HCT116 (cell line): ENCODE measurements at regions not wholly inside any gene's neighbourhood (a gene's known extent, or its start where the extent isn't known, plus 50 kb on each side); places are given as distances from the start of the nearest gene placed in this dataset.

ENCODE experiments used
- ATAC-seq: fragments of 200-7000 bp; cut with Tn5 transposase; 2 replicates; pipeline ENCODE4 v1.9.1; 2020; ENCODE audit warnings: mild to moderate bottlenecking, moderate library complexity
- BruUV-seq: library from RNA; stranded (reverse); fragments of 400-500 nt; replicated peaks from 2 replicates; lab custom pipeline; 2021; lab: Mats Ljungman, UMichigan
- CTCF ChIA-PET: fragments of 300-600 bp; sonication (Branson Sonifier 250); formaldehyde crosslinking; loops from one replicate; lab custom pipeline; 2021; ENCODE audit warnings: antibody characterized with exemption; lab: Charles Lee
- POLR2A ChIA-PET: fragments of 300-600, 350-600 bp; sonication (Branson Sonifier 250); formaldehyde crosslinking; loops from one replicate; lab custom pipeline; 2021; ENCODE audit warnings: antibody characterized with exemption; lab: Charles Lee
- RAD21 ChIA-PET, 2 experiments: fragments of 300-600 bp; sonication (Branson Sonifier 250); formaldehyde crosslinking; loops; one replicate each; lab custom pipeline; 2023; ENCODE audit warnings: low total read pairs in 2 of 2; ENCODE audit not compliant: uncharacterized antibody in 2 of 2, unreplicated experiment in 2 of 2, low non-redundant PET in 1 of 2; lab: Charles Lee
- DNase-seq: peaks from one replicate; pipeline ENCODE4 v3.0.0-alpha.2; 2010; ENCODE audit warnings: low read depth, low spot score
- H2AFZ ChIP-seq: fragments of 200-600 bp; shearing (Covaris generic), sonication (generic); 2 replicates; pipeline ENCODE4 v1.6.1; 2017; ENCODE audit warnings: low read depth, mixed run types, mixed read lengths, antibody characterized with exemption, low read length; ENCODE audit not compliant: poor library complexity, severe bottlenecking
- H3K27ac ChIP-seq: 2 replicates; pipeline ENCODE4 v1.5.1; 2012; ENCODE audit warnings: low read depth, low read length
- H3K27me3 ChIP-seq: fragments of 200-600 bp; sonication (generic); 2 replicates; pipeline ENCODE4 v1.6.1; 2016; ENCODE audit warnings: mixed run types, low read length, mixed read lengths; ENCODE audit not compliant: insufficient read depth
- H3K36me3 ChIP-seq, 2 experiments: fragments of 200-500 bp in 1 of 2; fragments of 200-600 bp in 1 of 2; sonication (Bioruptor generic) in 1 of 2; sonication (generic) in 1 of 2; 2 replicates each; pipeline versions ENCODE4 v1.5.1 to v1.6.1; 2014 to 2016; ENCODE audit warnings: low read length in 2 of 2, inconsistent platforms in 1 of 2, mixed read lengths in 1 of 2, mixed run types in 1 of 2; ENCODE audit not compliant: insufficient read depth in 2 of 2, control insufficient read depth in 1 of 2
- H3K4me1 ChIP-seq, 2 experiments: fragments of 200-600 bp in 1 of 2; sonication (generic) in 1 of 2; 2 replicates each; pipeline versions ENCODE4 v1.5.1 to v1.6.1; 2012 to 2017; ENCODE audit warnings: low read length in 2 of 2, inconsistent platforms in 1 of 2, mild to moderate bottlenecking in 1 of 2, mixed read lengths in 1 of 2, mixed run types in 1 of 2, moderate library complexity in 1 of 2; ENCODE audit not compliant: insufficient read depth in 2 of 2, control insufficient read depth in 1 of 2
- H3K4me2 ChIP-seq: fragments of 200-600 bp; sonication (generic); 2 replicates; pipeline ENCODE4 v1.6.1; 2017; ENCODE audit warnings: mixed run types, low read length, mixed read lengths
- H3K4me3 ChIP-seq, 2 experiments: fragments of 200-600 bp in 1 of 2; sonication (generic) in 1 of 2; replicated peaks in 1 of 2; 2 replicates each; pipeline ENCODE4 v1.5.1; 2011 to 2016; ENCODE audit warnings: low read length in 2 of 2, control low read depth in 1 of 2, low read depth in 1 of 2, mild to moderate bottlenecking in 1 of 2, mixed read lengths in 1 of 2, mixed run types in 1 of 2
- H3K79me2 ChIP-seq: fragments of 200-600 bp; sonication (generic); 2 replicates; pipeline ENCODE4 v1.6.1; 2017; ENCODE audit warnings: mild to moderate bottlenecking, mixed run types, low read length, moderate library complexity, mixed read lengths; ENCODE audit not compliant: insufficient read depth
- H3K9ac ChIP-seq: fragments of 200-600 bp; sonication (generic); 2 replicates; pipeline ENCODE4 v1.6.1; 2016; ENCODE audit warnings: low read length, mixed read lengths
- H3K9me2 ChIP-seq: fragments of 200-600 bp; sonication (generic), shearing (Covaris generic); 2 replicates; pipeline ENCODE4 v1.6.1; 2017; ENCODE audit warnings: mixed run types, mild to moderate bottlenecking, moderate library complexity; ENCODE audit not compliant: insufficient read depth
- H3K9me3 ChIP-seq, 2 experiments: fragments of 200-500 bp in 1 of 2; fragments of 200-600 bp in 1 of 2; sonication (Bioruptor generic) in 1 of 2; sonication (generic) in 1 of 2; 2 replicates each; pipeline ENCODE4 v1.6.1; 2014 to 2017; ENCODE audit warnings: low read length in 2 of 2, mixed read lengths in 2 of 2, inconsistent platforms in 1 of 2, low read depth in 1 of 2, mild to moderate bottlenecking in 1 of 2, mixed run types in 1 of 2, moderate library complexity in 1 of 2; ENCODE audit not compliant: control insufficient read depth in 1 of 2, insufficient read depth in 1 of 2
- H4K20me1 ChIP-seq: fragments of 200-600 bp; sonication (generic), shearing (Covaris generic); 2 replicates; pipeline ENCODE4 v1.6.1; 2017; ENCODE audit warnings: mixed run types, mild to moderate bottlenecking, moderate library complexity; ENCODE audit not compliant: insufficient read depth
- CEBPB ChIP-seq: IDR thresholded peaks from 2 replicates; pipeline ENCODE4 v1.6.1; 2012; ENCODE audit warnings: low read depth
- EGR1 ChIP-seq: IDR thresholded peaks from 2 replicates; pipeline ENCODE4 v1.6.1; 2012; ENCODE audit warnings: low read depth
- ELF1 ChIP-seq: IDR thresholded peaks from 2 replicates; pipeline ENCODE4 v1.6.1; 2012; ENCODE audit warnings: low read depth, borderline replicate concordance
- EZH2 ChIP-seq: fragments of 200-600 bp; sonication (generic); IDR thresholded peaks from 2 replicates; pipeline ENCODE4 v1.6.1; 2017; ENCODE audit warnings: antibody characterized with exemption, mixed run types
- FOSL1 ChIP-seq: IDR thresholded peaks from 2 replicates; pipeline ENCODE4 v1.6.1; 2012; ENCODE audit warnings: low read depth
- POLR2A ChIP-seq: IDR thresholded peaks from 2 replicates; pipeline ENCODE4 v1.7.0; 2011; ENCODE audit warnings: borderline replicate concordance; ENCODE audit not compliant: insufficient read depth, insufficient read length; ENCODE audit errors: extremely low read depth
- POLR2AphosphoS5 ChIP-seq: IDR thresholded peaks from 2 replicates; pipeline ENCODE4 v1.6.1; 2011; ENCODE audit warnings: mild to moderate bottlenecking, low read depth, low read length, moderate library complexity
- RAD21 ChIP-seq: IDR thresholded peaks from 2 replicates; pipeline ENCODE4 v1.6.1; 2012; ENCODE audit warnings: low read depth, mild to moderate bottlenecking
- SIN3A ChIP-seq: IDR thresholded peaks from 2 replicates; pipeline ENCODE4 v1.6.1; 2012; ENCODE audit warnings: low read depth
- SP1 ChIP-seq: IDR thresholded peaks from 2 replicates; pipeline ENCODE4 v1.6.1; 2012; ENCODE audit warnings: low read depth
- SRF ChIP-seq: IDR thresholded peaks from 2 replicates; pipeline ENCODE4 v1.6.1; 2012; ENCODE audit warnings: low read depth
- YY1 ChIP-seq: IDR thresholded peaks from 2 replicates; pipeline ENCODE4 v1.6.1; 2011; ENCODE audit warnings: low read length, low read depth, moderate library complexity, mild to moderate bottlenecking; ENCODE audit not compliant: insufficient replicate concordance; ENCODE audit errors: extremely low read depth
- ZFX ChIP-seq: fragments of 450-650 bp; IDR thresholded peaks from 2 replicates; pipeline ENCODE4 v1.6.1; 2017
- ZNF274 ChIP-seq: fragments of 200-500 bp; sonication (Bioruptor generic); IDR thresholded peaks from 2 replicates; pipeline ENCODE4 v1.6.1; 2014; ENCODE audit warnings: mild to moderate bottlenecking, low read depth, low read length, inconsistent platforms
- intact Hi-C: fragments of 100-400 bp; cut with micrococcal nuclease; formaldehyde crosslinking; loops from 2 replicates; pipeline ENCODE4 v1.10.0; 2022
- TF ChIP-seq, protein P1 (sequence below): IDR thresholded peaks from 2 replicates; pipeline ENCODE4 v1.6.1; 2012
- TF ChIP-seq, protein P2 (sequence below): IDR thresholded peaks from 2 replicates; pipeline ENCODE4 v1.6.1; 2012; ENCODE audit warnings: low read depth
- TF ChIP-seq, protein P3 (sequence below): IDR thresholded peaks from 2 replicates; pipeline ENCODE4 v1.6.1; 2012
- TF ChIP-seq, protein P4 (sequence below), 3 experiments: fragments of 200-600 bp in 1 of 3; sonication (generic) in 1 of 3; IDR thresholded peaks in 2 of 3; conservative IDR thresholded peaks in 1 of 3; 2 replicates each; pipeline ENCODE4 v1.5.1; 2012 to 2017; ENCODE audit warnings: low read depth in 2 of 3, low read length in 2 of 3, antibody characterized with exemption in 1 of 3, borderline replicate concordance in 1 of 3, control low read depth in 1 of 3, mild to moderate bottlenecking in 1 of 3, mixed read lengths in 1 of 3, mixed run types in 1 of 3, moderate library complexity in 1 of 3; ENCODE audit not compliant: insufficient read depth in 1 of 3

DNA sequence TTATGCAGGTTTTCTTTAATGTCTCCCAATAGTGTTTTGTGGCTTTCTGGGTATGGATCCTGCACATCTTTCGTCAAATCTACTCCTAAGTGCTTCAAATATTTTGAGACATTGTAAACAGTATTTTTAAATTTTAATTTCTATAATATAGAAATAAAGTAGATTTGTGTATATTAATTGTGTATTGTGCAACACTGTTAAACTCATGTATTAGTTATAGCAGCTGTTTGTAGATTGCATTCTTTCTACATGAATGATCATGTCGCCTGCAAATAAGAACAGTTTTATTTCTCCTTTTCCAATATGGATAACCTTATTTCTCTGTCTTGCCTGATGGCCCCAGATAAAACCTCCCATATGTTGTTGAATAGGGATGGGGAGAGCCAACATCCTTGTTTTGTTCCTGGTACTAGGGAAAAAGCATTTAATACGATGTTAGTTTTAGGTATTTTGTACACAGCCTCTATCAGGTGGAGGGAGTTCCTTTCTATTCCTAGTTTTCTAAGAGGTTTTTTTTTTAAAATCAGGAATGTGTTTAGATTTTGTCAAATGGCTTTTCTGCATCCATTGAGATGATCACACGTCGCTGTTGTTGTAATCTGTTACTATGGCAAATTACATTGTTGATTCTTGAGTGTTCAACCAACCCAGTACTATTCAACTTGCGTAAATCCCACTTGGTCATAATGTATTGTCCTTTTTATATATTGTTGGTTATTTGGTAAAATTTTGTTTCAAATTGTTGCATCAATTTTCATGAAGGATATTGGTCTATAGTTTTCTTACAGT lies 71.1 kb upstream of the DGKG start:
- H3K79me2 ChIP-seq, result no peaks in the 10 kb centered on the region
- no peaks in the 10 kb centered on the region for H3K9me3 ChIP-seq
- H2AFZ ChIP-seq, result no peak overlapping the region
- DNase-seq (no peak), ATAC-seq (no peak)
- H3K9me2 ChIP-seq, result no peaks in the 10 kb centered on the region
- ChIA-PET POLR2A (no interaction called here), RAD21 (no interaction called here), CTCF (no interaction called here)
- no peaks in the 10 kb centered on the region for H3K36me3 ChIP-seq
- H3K27ac ChIP-seq, result no peak overlapping the region
- H3K9ac ChIP-seq, result no peak overlapping the region
- no peak for TF ChIP-seq RAD21
- TF ChIP-seq FOSL1, result no peak
- TF ChIP-seq EZH2, result no peak
- no peak for TF ChIP-seq POLR2A
- TF ChIP-seq CEBPB, result no peak
- TF ChIP-seq SP1, result no peak
- no peak for TF ChIP-seq SRF
- TF ChIP-seq, protein P1, sequence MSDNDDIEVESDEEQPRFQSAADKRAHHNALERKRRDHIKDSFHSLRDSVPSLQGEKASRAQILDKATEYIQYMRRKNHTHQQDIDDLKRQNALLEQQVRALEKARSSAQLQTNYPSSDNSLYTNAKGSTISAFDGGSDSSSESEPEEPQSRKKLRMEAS, result no peak
- TF ChIP-seq ZNF274, result no peak
- TF ChIP-seq, protein P2, sequence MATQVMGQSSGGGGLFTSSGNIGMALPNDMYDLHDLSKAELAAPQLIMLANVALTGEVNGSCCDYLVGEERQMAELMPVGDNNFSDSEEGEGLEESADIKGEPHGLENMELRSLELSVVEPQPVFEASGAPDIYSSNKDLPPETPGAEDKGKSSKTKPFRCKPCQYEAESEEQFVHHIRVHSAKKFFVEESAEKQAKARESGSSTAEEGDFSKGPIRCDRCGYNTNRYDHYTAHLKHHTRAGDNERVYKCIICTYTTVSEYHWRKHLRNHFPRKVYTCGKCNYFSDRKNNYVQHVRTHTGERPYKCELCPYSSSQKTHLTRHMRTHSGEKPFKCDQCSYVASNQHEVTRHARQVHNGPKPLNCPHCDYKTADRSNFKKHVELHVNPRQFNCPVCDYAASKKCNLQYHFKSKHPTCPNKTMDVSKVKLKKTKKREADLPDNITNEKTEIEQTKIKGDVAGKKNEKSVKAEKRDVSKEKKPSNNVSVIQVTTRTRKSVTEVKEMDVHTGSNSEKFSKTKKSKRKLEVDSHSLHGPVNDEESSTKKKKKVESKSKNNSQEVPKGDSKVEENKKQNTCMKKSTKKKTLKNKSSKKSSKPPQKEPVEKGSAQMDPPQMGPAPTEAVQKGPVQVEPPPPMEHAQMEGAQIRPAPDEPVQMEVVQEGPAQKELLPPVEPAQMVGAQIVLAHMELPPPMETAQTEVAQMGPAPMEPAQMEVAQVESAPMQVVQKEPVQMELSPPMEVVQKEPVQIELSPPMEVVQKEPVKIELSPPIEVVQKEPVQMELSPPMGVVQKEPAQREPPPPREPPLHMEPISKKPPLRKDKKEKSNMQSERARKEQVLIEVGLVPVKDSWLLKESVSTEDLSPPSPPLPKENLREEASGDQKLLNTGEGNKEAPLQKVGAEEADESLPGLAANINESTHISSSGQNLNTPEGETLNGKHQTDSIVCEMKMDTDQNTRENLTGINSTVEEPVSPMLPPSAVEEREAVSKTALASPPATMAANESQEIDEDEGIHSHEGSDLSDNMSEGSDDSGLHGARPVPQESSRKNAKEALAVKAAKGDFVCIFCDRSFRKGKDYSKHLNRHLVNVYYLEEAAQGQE, result no peak
- TF ChIP-seq ELF1, result no peak
- TF ChIP-seq ZFX, result no peak
- TF ChIP-seq EGR1, result no peak
- no peak for TF ChIP-seq YY1
- TF ChIP-seq, protein P3, sequence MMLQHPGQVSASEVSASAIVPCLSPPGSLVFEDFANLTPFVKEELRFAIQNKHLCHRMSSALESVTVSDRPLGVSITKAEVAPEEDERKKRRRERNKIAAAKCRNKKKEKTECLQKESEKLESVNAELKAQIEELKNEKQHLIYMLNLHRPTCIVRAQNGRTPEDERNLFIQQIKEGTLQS, result no peak
- no peak for TF ChIP-seq POLR2AphosphoS5
- no peak for TF ChIP-seq SIN3A
- TF ChIP-seq, protein P4, sequence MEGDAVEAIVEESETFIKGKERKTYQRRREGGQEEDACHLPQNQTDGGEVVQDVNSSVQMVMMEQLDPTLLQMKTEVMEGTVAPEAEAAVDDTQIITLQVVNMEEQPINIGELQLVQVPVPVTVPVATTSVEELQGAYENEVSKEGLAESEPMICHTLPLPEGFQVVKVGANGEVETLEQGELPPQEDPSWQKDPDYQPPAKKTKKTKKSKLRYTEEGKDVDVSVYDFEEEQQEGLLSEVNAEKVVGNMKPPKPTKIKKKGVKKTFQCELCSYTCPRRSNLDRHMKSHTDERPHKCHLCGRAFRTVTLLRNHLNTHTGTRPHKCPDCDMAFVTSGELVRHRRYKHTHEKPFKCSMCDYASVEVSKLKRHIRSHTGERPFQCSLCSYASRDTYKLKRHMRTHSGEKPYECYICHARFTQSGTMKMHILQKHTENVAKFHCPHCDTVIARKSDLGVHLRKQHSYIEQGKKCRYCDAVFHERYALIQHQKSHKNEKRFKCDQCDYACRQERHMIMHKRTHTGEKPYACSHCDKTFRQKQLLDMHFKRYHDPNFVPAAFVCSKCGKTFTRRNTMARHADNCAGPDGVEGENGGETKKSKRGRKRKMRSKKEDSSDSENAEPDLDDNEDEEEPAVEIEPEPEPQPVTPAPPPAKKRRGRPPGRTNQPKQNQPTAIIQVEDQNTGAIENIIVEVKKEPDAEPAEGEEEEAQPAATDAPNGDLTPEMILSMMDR (IDR thresholded peaks at IDR 0.05 in 2 of 3, conservative IDR thresholded peaks at IDR 0.05 in 1 of 3; ENCODE audit: borderline replicate concordance in 1 of 3, insufficient read depth in 1 of 3, low read depth in 2 of 3, low read length in 2 of 3), result no peak
- no peaks in the 10 kb centered on the region for H4K20me1 ChIP-seq
- no peak overlapping the region for H3K4me2 ChIP-seq
- no TSS peak for BruUV-seq
- intact Hi-C loops, result no loop called here
- H3K27me3 ChIP-seq, result no peaks in the 10 kb centered on the region
- H3K4me3 ChIP-seq, result no peak overlapping the region
- H3K4me1 ChIP-seq, result no peaks in the 10 kb centered on the region
